SU-DHL-6 (cell line): ENCODE measurements at regions not wholly inside any gene's neighbourhood (a gene's known extent, or its start where the extent isn't known, plus 50 kb on each side); places are given as distances from the start of the nearest gene placed in this dataset.

ENCODE experiments used
- H2AFZ ChIP-seq: fragments of 200-600 bp; sonication (generic); 2 replicates; pipeline ENCODE4 v1.6.1; 2014; ENCODE audit warnings: low read depth, mild to moderate bottlenecking, moderate library complexity, mixed read lengths, antibody characterized with exemption, low read length; ENCODE audit not compliant: severe bottlenecking
- H3F3A ChIP-seq: fragments of 200-600 bp; shearing (Covaris generic); 2 replicates; pipeline ENCODE4 v1.6.0; 2016; ENCODE audit warnings: antibody characterized with exemption, mild to moderate bottlenecking; ENCODE audit not compliant: insufficient read depth
- H3K27ac ChIP-seq: fragments of 200-600 bp; sonication (generic); 2 replicates; pipeline ENCODE4 v1.5.1; 2016; ENCODE audit warnings: low read depth, mild to moderate bottlenecking, low read length, moderate library complexity, mixed read lengths
- H3K27me3 ChIP-seq: fragments of 200-600 bp; sonication (generic), shearing (Covaris generic); 2 replicates; pipeline ENCODE4 v1.6.0; 2014; ENCODE audit warnings: mild to moderate bottlenecking, low read length
- H3K36me3 ChIP-seq: fragments of 200-600 bp; sonication (generic); 2 replicates; pipeline ENCODE4 v1.6.1; 2014; ENCODE audit warnings: mild to moderate bottlenecking, low read length, mixed read lengths
- H3K4me2 ChIP-seq: fragments of 300-600, 200-600 bp; shearing (Covaris generic), sonication (generic); 2 replicates; pipeline ENCODE4 v1.6.0; 2014; ENCODE audit warnings: low read length, low read depth, mild to moderate bottlenecking; ENCODE audit not compliant: poor library complexity, severe bottlenecking
- H3K4me3 ChIP-seq: fragments of 200-600 bp; sonication (generic); 2 replicates; pipeline ENCODE4 v1.5.1; 2014; ENCODE audit warnings: antibody characterized with exemption, low read length, mild to moderate bottlenecking, mixed read lengths; ENCODE audit not compliant: insufficient read depth, poor library complexity, severe bottlenecking
- H3K79me2 ChIP-seq: fragments of 200-600 bp; sonication (generic); 2 replicates; pipeline ENCODE4 v1.6.1; 2014; ENCODE audit warnings: mild to moderate bottlenecking, low read length, moderate library complexity; ENCODE audit not compliant: insufficient read depth
- H3K9ac ChIP-seq: fragments of 200-600 bp; sonication (generic); 2 replicates; pipeline ENCODE4 v1.7.0; 2014; ENCODE audit warnings: mild to moderate bottlenecking, low read length
- H3K9me2 ChIP-seq: fragments of 200-600 bp; sonication (generic); replicated peaks from 2 replicates; pipeline ENCODE4 v1.6.1; 2014; ENCODE audit warnings: low read length; ENCODE audit not compliant: insufficient read depth
- H3K9me3 ChIP-seq: fragments of 200-600 bp; sonication (generic); 2 replicates; pipeline ENCODE4 v1.6.1; 2014; ENCODE audit warnings: low read length, mixed read lengths; ENCODE audit not compliant: insufficient read depth
- H4K20me1 ChIP-seq: fragments of 200-600 bp; sonication (generic); 2 replicates; pipeline ENCODE4 v1.6.1; 2014; ENCODE audit warnings: low read depth, mild to moderate bottlenecking, antibody characterized with exemption, low read length, moderate library complexity, mixed read lengths
- CTCF ChIP-seq: fragments of 200-600 bp; sonication (generic); IDR thresholded peaks from one replicate; pipeline ENCODE4 v1.5.1; 2017; ENCODE audit warnings: antibody characterized with exemption, mild to moderate bottlenecking, low read length, moderate library complexity; ENCODE audit not compliant: insufficient read depth, poor library complexity, severe bottlenecking
- EZH2phosphoT487 ChIP-seq: fragments of 200-600 bp; sonication (generic), shearing (Covaris generic); conservative IDR thresholded peaks from 2 replicates; pipeline ENCODE4 v1.6.1; 2018; ENCODE audit warnings: mild to moderate bottlenecking, antibody characterized with exemption, low read length, moderate library complexity, mixed read lengths

DNA sequence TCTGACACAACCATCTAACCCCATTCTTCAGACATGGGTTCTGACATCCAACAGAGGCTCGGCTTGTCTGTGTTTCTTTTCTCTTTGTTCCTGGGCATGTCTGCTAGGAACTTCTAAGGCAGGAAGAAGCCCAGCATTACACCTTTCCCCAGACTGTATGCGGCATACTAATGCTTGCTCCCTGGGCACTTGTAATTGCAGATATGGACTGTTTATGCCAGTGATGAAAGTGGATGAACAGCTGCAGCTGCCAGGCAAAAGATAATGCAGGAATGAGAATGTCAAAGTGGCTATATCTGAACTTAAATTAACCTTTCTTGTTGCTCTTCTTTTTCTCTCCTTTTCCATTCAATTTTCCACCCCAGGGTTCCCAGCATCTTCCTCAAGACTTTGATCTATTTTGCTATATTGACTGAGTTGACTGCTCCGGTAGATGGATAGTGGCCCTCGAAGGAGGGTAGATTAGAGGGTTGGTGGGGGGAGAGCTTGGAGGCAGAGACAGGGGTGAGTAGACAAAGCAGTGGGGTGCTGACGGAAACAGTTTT is 344.4 kb downstream of the MAN2A1 start:
- Histone ChIP-seq H3K27me3 (no peaks in the 10 kb centered on the region), H3K27ac (no peak overlapping the region), H3F3A (no peaks in the 10 kb centered on the region), H3K9me2 (no peaks in the 10 kb centered on the region), H3K9ac (no peak overlapping the region), H3K4me2 (no peak overlapping the region), H2AFZ (no peak overlapping the region), H3K79me2 (no peaks in the 10 kb centered on the region), H3K9me3 (no peaks in the 10 kb centered on the region), H3K36me3 (no peaks in the 10 kb centered on the region), H3K4me3 (no peak overlapping the region), H4K20me1 (no peaks in the 10 kb centered on the region)
- TF ChIP-seq EZH2phosphoT487 = no peak
- no peak for TF ChIP-seq CTCF

- H3K4me3 ChIP-seq = no peak overlapping the region
- no peaks in the 10 kb centered on the region for H3F3A ChIP-seq
- H3K9me3 ChIP-seq = 0 out of 2 replicates have a peak, but pooled peaks cover 5% of the 10 kb centered on the region
- no peak overlapping the region for H3K4me2 ChIP-seq
- no peak overlapping the region for H3K27ac ChIP-seq
- TF ChIP-seq CTCF = no peak
- no peak for TF ChIP-seq EZH2phosphoT487
- no peak overlapping the region for H2AFZ ChIP-seq
- no peak overlapping the region for H3K9ac ChIP-seq
- no peaks in the 10 kb centered on the region for H4K20me1 ChIP-seq
- no peaks in the 10 kb centered on the region for H3K27me3 ChIP-seq
- H3K79me2 ChIP-seq = no peaks in the 10 kb centered on the region
- H3K36me3 ChIP-seq = no peaks in the 10 kb centered on the region
- no peaks in the 10 kb centered on the region for H3K9me2 ChIP-seq
Measured at GRCh38 chr5:110038297-110038997, 348.7 kb downstream of the MAN2A1 start.

DNA sequence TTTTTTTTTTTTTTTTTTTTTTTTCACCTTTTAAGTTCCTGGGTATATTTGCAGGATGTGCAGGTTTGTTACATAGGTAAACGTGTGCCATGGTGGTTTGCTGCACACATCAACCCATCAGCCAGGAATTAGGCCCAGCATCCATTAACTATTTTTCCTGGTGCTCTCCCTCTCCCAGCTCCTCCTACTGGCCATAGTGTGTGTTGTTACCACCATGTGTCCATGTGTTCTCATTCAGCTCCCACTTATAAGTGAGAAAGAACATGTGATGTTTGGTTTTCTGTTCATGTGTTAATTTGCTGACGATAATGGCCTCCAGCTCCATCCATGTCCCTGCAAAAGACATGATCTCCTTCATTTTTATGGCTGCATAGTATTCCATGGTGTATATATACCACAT is 350.5 kb downstream of the MAN2A1 start:
- Histone ChIP-seq H3K9me3 (0 out of 2 replicates have a peak, but pooled peaks cover 5% of the 10 kb centered on the region), H3K79me2 (no peaks in the 10 kb centered on the region), H2AFZ (no peak overlapping the region), H4K20me1 (no peaks in the 10 kb centered on the region), H3F3A (no peaks in the 10 kb centered on the region), H3K27me3 (no peaks in the 10 kb centered on the region), H3K4me3 (no peak overlapping the region), H3K27ac (no peak overlapping the region), H3K4me2 (no peak overlapping the region), H3K9me2 (no peaks in the 10 kb centered on the region), H3K9ac (no peak overlapping the region), H3K36me3 (no peaks in the 10 kb centered on the region)
- TF ChIP-seq CTCF = no peak
- TF ChIP-seq EZH2phosphoT487 = no peak
